ENCODE measurements at regions not wholly inside any gene's neighbourhood (a gene's known extent, or its start where the extent isn't known, plus 50 kb on each side); places are given as distances from the start of the nearest gene placed in this dataset.

- DNase-seq (ENCODE audit: low spot score) (no peak), ATAC-seq (ENCODE audit: low read depth) (no peak)
- Histone ChIP-seq H3K9me3 (ENCODE audit: severe bottlenecking) (no peaks in the 10 kb centered on the region), H3K4me3 (ENCODE audit: severe bottlenecking) (no peak overlapping the region), H3K36me3 (ENCODE audit: low read depth) (no peaks in the 10 kb centered on the region), H3K27ac (ENCODE audit: poor library complexity, severe bottlenecking) (no peak overlapping the region), H3K27me3 (ENCODE audit: insufficient read depth, poor library complexity, severe bottlenecking) (no peaks in the 10 kb centered on the region), H3K4me1 (ENCODE audit: insufficient read depth, poor library complexity, severe bottlenecking) (no peaks in the 10 kb centered on the region)
- TF ChIP-seq, protein P1, sequence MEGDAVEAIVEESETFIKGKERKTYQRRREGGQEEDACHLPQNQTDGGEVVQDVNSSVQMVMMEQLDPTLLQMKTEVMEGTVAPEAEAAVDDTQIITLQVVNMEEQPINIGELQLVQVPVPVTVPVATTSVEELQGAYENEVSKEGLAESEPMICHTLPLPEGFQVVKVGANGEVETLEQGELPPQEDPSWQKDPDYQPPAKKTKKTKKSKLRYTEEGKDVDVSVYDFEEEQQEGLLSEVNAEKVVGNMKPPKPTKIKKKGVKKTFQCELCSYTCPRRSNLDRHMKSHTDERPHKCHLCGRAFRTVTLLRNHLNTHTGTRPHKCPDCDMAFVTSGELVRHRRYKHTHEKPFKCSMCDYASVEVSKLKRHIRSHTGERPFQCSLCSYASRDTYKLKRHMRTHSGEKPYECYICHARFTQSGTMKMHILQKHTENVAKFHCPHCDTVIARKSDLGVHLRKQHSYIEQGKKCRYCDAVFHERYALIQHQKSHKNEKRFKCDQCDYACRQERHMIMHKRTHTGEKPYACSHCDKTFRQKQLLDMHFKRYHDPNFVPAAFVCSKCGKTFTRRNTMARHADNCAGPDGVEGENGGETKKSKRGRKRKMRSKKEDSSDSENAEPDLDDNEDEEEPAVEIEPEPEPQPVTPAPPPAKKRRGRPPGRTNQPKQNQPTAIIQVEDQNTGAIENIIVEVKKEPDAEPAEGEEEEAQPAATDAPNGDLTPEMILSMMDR (IDR thresholded peaks at IDR 0.05; ENCODE audit: poor library complexity, severe bottlenecking) = no peak
Observed at GRCh38 chr13:47241446-47241845, 344.6 kb upstream of the HTR2A start.

- TF ChIP-seq, protein P1 (IDR thresholded peaks at IDR 0.05; ENCODE audit: poor library complexity, severe bottlenecking) = no peak
- ATAC-seq (ENCODE audit: low read depth) = no peak
- Histone ChIP-seq H3K36me3 (ENCODE audit: low read depth) (no peaks in the 10 kb centered on the region), H3K27me3 (ENCODE audit: insufficient read depth, poor library complexity, severe bottlenecking) (no peaks in the 10 kb centered on the region), H3K9me3 (ENCODE audit: severe bottlenecking) (no peaks in the 10 kb centered on the region), H3K27ac (ENCODE audit: poor library complexity, severe bottlenecking) (no peak overlapping the region), H3K4me1 (ENCODE audit: insufficient read depth, poor library complexity, severe bottlenecking) (no peaks in the 10 kb centered on the region), H3K4me3 (ENCODE audit: severe bottlenecking) (no peak overlapping the region)
- DNase-seq (ENCODE audit: low spot score) = no peak
Observed at GRCh38 chr13:47239025-47239424, 342.2 kb upstream of the HTR2A start.

DNA sequence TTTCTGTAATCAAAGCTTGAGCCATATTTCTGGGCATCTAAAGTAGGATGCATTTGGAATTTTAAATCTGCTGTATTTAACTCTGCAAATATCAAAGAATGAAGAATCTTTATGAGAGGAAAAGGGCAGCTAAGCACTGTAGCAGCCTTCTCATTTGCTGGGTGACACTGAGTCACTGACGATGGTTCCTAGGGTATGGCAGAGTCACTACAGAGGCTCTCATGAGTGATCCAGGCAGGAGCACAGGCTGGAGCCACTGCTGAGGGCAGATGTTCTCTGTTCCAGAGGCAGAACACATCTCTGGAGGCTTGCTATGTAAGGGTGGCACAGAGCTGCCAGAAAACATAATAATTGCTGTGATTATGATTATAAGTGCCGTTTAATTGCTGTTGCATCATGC, 340.7 kb upstream of the HTR2A start:
- Histone ChIP-seq H3K4me3 (ENCODE audit: severe bottlenecking) (no peak overlapping the region), H3K27me3 (ENCODE audit: insufficient read depth, poor library complexity, severe bottlenecking) (no peaks in the 10 kb centered on the region), H3K36me3 (ENCODE audit: low read depth) (no peaks in the 10 kb centered on the region), H3K4me1 (ENCODE audit: insufficient read depth, poor library complexity, severe bottlenecking) (no peaks in the 10 kb centered on the region), H3K27ac (ENCODE audit: poor library complexity, severe bottlenecking) (no peak overlapping the region), H3K9me3 (ENCODE audit: severe bottlenecking) (no peaks in the 10 kb centered on the region)
- TF ChIP-seq, protein P1 (IDR thresholded peaks at IDR 0.05; ENCODE audit: poor library complexity, severe bottlenecking) = no peak
- no peak for ATAC-seq (ENCODE audit: low read depth)
- DNase-seq (ENCODE audit: low spot score) = no peak

DNA sequence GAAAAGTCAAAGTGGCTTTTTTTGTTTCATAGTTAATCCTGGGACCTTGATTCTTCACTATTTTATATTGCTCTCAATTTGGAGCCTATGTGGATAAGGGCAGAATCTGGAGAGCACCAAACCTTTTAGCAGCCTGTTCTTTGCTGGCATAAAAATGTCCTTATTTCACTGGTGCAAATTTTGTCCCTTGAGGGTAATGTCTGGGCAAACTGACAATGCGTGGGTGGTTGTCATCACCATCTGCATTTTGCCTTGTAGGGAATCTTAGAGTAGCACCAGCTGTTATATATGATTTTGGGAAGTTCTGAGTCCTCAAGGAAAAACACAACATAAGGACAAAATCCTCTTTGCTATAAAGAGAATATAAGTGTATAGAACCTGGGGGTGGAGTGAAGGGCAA, 336.9 kb upstream of the HTR2A start:
- H3K27me3 ChIP-seq (ENCODE audit: insufficient read depth, poor library complexity, severe bottlenecking) = no peaks in the 10 kb centered on the region
- no peaks in the 10 kb centered on the region for H3K36me3 ChIP-seq (ENCODE audit: low read depth)
- no peak overlapping the region for H3K27ac ChIP-seq (ENCODE audit: poor library complexity, severe bottlenecking)
- DNase-seq (ENCODE audit: low spot score) = no peak
- H3K9me3 ChIP-seq (ENCODE audit: severe bottlenecking) = no peaks in the 10 kb centered on the region
- TF ChIP-seq, protein P1 (IDR thresholded peaks at IDR 0.05; ENCODE audit: poor library complexity, severe bottlenecking) = no peak
- no peaks in the 10 kb centered on the region for H3K4me1 ChIP-seq (ENCODE audit: insufficient read depth, poor library complexity, severe bottlenecking)
- H3K4me3 ChIP-seq (ENCODE audit: severe bottlenecking) = no peak overlapping the region
- ATAC-seq (ENCODE audit: low read depth) = no peak

- H3K27me3 ChIP-seq (ENCODE audit: insufficient read depth, poor library complexity, severe bottlenecking) = no peaks in the 10 kb centered on the region
- no peak for ATAC-seq (ENCODE audit: low read depth)
- H3K36me3 ChIP-seq (ENCODE audit: low read depth) = no peaks in the 10 kb centered on the region
- no peak overlapping the region for H3K4me3 ChIP-seq (ENCODE audit: severe bottlenecking)
- no peaks in the 10 kb centered on the region for H3K4me1 ChIP-seq (ENCODE audit: insufficient read depth, poor library complexity, severe bottlenecking)
- H3K9me3 ChIP-seq (ENCODE audit: severe bottlenecking) = no peaks in the 10 kb centered on the region
- no peak overlapping the region for H3K27ac ChIP-seq (ENCODE audit: poor library complexity, severe bottlenecking)
- TF ChIP-seq, protein P1 (IDR thresholded peaks at IDR 0.05; ENCODE audit: poor library complexity, severe bottlenecking) = no peak
- DNase-seq (ENCODE audit: low spot score) = no peak
Observed at GRCh38 chr13:47232516-47232915, 335.7 kb upstream of the HTR2A start.

Measured in RWPE2 (cell line).